Endothelial cell (in vitro differentiated cells): ENCODE measurements at regions not wholly inside any gene's neighbourhood (a gene's known extent, or its start where the extent isn't known, plus 50 kb on each side); places are given as distances from the start of the nearest gene placed in this dataset.

ENCODE experiments used
- DNase-seq: peaks from one replicate; pipeline ENCODE4 v3.0.0; 2021; ENCODE audit warnings: low spot score
- H3K27ac Mint-ChIP-seq: one replicate; pipeline ENCODE4 v1.8.0; 2021; ENCODE audit warnings: mixed read lengths, inconsistent platforms; ENCODE audit not compliant: unreplicated experiment
- H3K27me3 Mint-ChIP-seq: one replicate; pipeline ENCODE4 v1.8.0; 2021; ENCODE audit warnings: mild to moderate bottlenecking, moderate library complexity, mixed read lengths, inconsistent platforms; ENCODE audit not compliant: unreplicated experiment
- H3K36me3 Mint-ChIP-seq: one replicate; pipeline ENCODE4 v1.8.0; 2021; ENCODE audit warnings: mild to moderate bottlenecking, low read depth, mixed read lengths, inconsistent platforms; ENCODE audit not compliant: unreplicated experiment
- H3K4me1 Mint-ChIP-seq: one replicate; pipeline ENCODE4 v1.8.0; 2021; ENCODE audit warnings: mild to moderate bottlenecking, mixed read lengths, inconsistent platforms; ENCODE audit not compliant: unreplicated experiment
- H3K4me3 Mint-ChIP-seq: one replicate; pipeline ENCODE4 v1.8.0; 2021; ENCODE audit warnings: mild to moderate bottlenecking, mixed read lengths, inconsistent platforms; ENCODE audit not compliant: unreplicated experiment
- H3K9me3 Mint-ChIP-seq: one replicate; pipeline ENCODE4 v1.8.0; 2021; ENCODE audit warnings: mixed read lengths, inconsistent platforms; ENCODE audit not compliant: unreplicated experiment
- TF ChIP-seq, protein P1 (sequence below): fragments of 200-600 bp; sonication (generic); IDR thresholded peaks from one replicate; pipeline ENCODE4 v1.5.0; 2021; ENCODE audit warnings: antibody characterized with exemption; ENCODE audit not compliant: unreplicated experiment

DNA sequence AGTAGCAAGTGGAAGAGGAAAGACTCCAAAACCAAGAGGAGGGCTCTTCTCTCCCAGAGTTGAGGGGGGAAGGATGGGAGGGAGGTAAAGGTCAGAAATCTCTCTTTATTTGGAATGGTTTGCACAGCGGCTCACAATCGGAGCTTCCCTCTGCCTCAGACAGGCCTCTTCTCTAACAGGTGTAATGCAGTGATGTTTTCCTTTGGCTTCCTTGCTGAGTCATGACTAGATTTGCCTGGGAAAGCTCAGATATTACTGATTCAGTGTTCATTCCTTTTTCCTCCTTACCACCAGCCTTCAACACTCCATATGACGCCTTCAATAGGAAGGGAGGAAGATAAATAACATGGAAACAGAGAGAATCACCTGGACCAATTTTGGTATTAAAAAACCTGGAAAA, 136.6 kb downstream of the RNF152 start:
- no peak overlapping the region for H3K4me3 Mint-ChIP-seq
- H3K9me3 Mint-ChIP-seq = no peaks in the 10 kb centered on the region
- H3K36me3 Mint-ChIP-seq = no peaks in the 10 kb centered on the region
- peaks cover 6% of the 10 kb centered on the region for H3K27me3 Mint-ChIP-seq
- H3K4me1 Mint-ChIP-seq = peaks cover 4% of the 10 kb centered on the region
- no peak for DNase-seq
- TF ChIP-seq, protein P1, sequence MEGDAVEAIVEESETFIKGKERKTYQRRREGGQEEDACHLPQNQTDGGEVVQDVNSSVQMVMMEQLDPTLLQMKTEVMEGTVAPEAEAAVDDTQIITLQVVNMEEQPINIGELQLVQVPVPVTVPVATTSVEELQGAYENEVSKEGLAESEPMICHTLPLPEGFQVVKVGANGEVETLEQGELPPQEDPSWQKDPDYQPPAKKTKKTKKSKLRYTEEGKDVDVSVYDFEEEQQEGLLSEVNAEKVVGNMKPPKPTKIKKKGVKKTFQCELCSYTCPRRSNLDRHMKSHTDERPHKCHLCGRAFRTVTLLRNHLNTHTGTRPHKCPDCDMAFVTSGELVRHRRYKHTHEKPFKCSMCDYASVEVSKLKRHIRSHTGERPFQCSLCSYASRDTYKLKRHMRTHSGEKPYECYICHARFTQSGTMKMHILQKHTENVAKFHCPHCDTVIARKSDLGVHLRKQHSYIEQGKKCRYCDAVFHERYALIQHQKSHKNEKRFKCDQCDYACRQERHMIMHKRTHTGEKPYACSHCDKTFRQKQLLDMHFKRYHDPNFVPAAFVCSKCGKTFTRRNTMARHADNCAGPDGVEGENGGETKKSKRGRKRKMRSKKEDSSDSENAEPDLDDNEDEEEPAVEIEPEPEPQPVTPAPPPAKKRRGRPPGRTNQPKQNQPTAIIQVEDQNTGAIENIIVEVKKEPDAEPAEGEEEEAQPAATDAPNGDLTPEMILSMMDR = no peak
- no peak overlapping the region for H3K27ac Mint-ChIP-seq

DNA sequence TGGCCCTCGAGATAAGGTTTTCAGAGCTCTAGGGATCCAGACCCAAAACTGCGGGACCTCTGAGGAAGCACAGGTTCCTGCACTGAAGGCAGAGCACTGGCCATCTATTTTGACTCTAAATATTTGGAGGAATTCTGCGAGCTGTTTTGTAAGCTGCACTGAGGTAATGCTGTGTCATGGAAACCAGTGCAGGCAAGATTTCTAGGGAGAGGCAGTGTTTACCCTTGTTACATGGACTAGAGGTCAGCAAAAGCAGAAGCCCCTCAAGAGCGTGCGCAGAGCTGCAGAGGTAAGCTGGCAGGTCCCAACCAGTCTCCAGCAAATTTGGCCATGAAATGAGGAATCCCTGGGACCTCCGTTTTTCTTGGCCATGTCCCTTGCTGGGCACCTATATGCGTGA, 137.3 kb downstream of the RNF152 start:
- H3K4me3 Mint-ChIP-seq = no peak overlapping the region
- TF ChIP-seq, protein P1 = no peak
- H3K9me3 Mint-ChIP-seq = no peaks in the 10 kb centered on the region
- peaks cover 6% of the 10 kb centered on the region for H3K27me3 Mint-ChIP-seq
- H3K4me1 Mint-ChIP-seq = peaks cover 4% of the 10 kb centered on the region
- DNase-seq = no peak
- H3K36me3 Mint-ChIP-seq = no peaks in the 10 kb centered on the region
- no peak overlapping the region for H3K27ac Mint-ChIP-seq

DNA sequence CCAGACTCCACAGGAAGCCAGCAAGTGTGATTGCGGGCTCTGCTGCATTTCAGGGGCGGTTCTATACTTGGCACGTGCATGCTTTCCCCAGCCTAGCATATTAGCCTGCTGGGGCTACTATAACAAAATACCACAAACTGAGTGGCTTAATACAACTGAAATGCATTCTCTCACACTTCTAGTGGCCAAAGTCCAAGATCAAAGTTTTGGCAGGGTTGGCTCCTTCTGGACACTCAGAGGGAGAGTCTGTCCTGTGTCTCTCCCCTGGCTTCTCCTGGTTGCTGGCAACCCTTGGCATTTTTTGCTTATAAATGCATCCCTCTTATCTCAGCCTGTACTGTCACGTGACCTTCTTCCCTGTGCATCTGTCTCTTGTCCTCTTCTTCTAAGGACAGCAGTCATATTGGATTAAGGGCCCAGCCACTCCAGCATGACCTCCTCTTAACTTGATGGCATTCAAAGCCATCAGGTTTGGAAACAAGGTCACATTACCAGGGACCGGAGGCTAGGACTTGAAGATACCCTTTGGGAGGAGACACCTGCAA, 138.7 kb downstream of the RNF152 start:
- Mint-ChIP-seq H3K4me3 (no peak overlapping the region), H3K36me3 (no peaks in the 10 kb centered on the region), H3K4me1 (peaks cover 5% of the 10 kb centered on the region)

DNA sequence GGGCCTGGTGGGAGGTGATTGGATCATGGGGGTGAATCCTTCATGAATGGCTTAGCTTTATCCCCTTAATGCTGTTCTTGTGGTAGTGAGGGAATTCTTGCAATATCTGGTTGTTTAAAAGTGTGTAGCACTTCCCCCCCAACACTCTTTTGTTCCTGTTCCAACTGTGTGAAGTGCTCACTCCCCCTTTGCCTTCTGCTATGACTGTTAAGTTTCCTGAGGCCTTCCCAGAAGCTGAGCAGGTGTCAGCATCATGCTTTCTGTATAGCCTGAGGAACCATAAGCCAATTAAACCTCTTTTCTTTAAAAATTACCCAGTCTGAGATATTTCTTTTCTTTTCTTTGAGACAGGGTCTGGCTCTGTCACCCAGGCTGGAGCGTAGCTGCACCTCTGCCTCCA, 139.4 kb downstream of the RNF152 start:
- Mint-ChIP-seq H3K4me1 (peaks cover 7% of the 10 kb centered on the region), H3K27ac (no peak overlapping the region), H3K4me3 (no peak overlapping the region), H3K27me3 (peaks cover 6% of the 10 kb centered on the region), H3K36me3 (no peaks in the 10 kb centered on the region), H3K9me3 (no peaks in the 10 kb centered on the region)
- TF ChIP-seq, protein P1 = no peak
- no peak for DNase-seq

More for the DNA sequence above, 138.7 kb downstream of the RNF152 start:
- no peak for DNase-seq
- Mint-ChIP-seq H3K27ac (no peak overlapping the region), H3K9me3 (no peaks in the 10 kb centered on the region), H3K27me3 (peaks cover 6% of the 10 kb centered on the region)
- TF ChIP-seq, protein P1 = no peak

GRCh38 chr18:61752973-61753372, 139.8 kb downstream of the RNF152 start:
- peaks cover 7% of the 10 kb centered on the region for H3K4me1 Mint-ChIP-seq

More at GRCh38 chr18:61752973-61753372, 139.8 kb downstream of the RNF152 start:
- no peak for DNase-seq
- Mint-ChIP-seq H3K4me3 (no peak overlapping the region), H3K27ac (no peak overlapping the region), H3K36me3 (no peaks in the 10 kb centered on the region), H3K9me3 (no peaks in the 10 kb centered on the region), H3K27me3 (peaks cover 6% of the 10 kb centered on the region)
- TF ChIP-seq, protein P1 = no peak
